ENCODE measurements at regions not wholly inside any gene's neighbourhood (a gene's known extent, or its start where the extent isn't known, plus 50 kb on each side); places are given as distances from the start of the nearest gene placed in this dataset.

DNA sequence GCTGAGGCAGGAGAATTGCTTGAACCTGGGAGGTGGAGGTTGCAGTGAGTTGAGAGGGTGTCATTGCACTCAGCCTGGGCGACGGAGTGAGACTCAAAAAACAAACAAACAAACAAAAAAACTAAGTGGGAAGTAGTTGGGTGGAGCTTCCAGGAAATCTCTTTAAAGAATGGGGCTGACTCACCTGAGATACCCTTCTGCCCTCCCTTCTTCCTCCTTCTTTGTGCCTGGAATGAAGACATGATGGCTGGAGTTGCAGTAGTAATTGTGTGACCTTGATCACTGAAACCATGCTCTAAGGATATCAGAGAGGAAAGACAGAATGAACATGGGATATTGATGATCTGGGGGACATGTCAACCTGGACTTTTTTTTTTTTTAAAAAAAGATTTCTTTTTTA is 87.6 kb upstream of the MED13L start:
- DNase-seq, result no peak
- WGBS, 4 donors, result 87 to 93% (median 90%) methylated on average over 2 of the region's 2 CpGs
- Histone ChIP-seq H3K4me1 (replicated peaks in 1 of 2) (no peaks in the 10 kb centered on the region), H3K36me3 (replicated peaks in 1 of 2) (no peaks in the 10 kb centered on the region), H3K27me3 (no peaks in the 10 kb centered on the region), H3K4me3 (no peak overlapping the region), H3K27ac (no peak overlapping the region), H3K9me3 (replicated peaks in 1 of 3) (no peaks in the 10 kb centered on the region)
- intact Hi-C loops (cut with DNase I), result no loop called here
- TF ChIP-seq, protein P1, sequence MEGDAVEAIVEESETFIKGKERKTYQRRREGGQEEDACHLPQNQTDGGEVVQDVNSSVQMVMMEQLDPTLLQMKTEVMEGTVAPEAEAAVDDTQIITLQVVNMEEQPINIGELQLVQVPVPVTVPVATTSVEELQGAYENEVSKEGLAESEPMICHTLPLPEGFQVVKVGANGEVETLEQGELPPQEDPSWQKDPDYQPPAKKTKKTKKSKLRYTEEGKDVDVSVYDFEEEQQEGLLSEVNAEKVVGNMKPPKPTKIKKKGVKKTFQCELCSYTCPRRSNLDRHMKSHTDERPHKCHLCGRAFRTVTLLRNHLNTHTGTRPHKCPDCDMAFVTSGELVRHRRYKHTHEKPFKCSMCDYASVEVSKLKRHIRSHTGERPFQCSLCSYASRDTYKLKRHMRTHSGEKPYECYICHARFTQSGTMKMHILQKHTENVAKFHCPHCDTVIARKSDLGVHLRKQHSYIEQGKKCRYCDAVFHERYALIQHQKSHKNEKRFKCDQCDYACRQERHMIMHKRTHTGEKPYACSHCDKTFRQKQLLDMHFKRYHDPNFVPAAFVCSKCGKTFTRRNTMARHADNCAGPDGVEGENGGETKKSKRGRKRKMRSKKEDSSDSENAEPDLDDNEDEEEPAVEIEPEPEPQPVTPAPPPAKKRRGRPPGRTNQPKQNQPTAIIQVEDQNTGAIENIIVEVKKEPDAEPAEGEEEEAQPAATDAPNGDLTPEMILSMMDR (IDR thresholded peaks at IDR 0.05), result no peak
- no peak for TF ChIP-seq POLR2A (IDR thresholded peaks at IDR 0.05)

DNA sequence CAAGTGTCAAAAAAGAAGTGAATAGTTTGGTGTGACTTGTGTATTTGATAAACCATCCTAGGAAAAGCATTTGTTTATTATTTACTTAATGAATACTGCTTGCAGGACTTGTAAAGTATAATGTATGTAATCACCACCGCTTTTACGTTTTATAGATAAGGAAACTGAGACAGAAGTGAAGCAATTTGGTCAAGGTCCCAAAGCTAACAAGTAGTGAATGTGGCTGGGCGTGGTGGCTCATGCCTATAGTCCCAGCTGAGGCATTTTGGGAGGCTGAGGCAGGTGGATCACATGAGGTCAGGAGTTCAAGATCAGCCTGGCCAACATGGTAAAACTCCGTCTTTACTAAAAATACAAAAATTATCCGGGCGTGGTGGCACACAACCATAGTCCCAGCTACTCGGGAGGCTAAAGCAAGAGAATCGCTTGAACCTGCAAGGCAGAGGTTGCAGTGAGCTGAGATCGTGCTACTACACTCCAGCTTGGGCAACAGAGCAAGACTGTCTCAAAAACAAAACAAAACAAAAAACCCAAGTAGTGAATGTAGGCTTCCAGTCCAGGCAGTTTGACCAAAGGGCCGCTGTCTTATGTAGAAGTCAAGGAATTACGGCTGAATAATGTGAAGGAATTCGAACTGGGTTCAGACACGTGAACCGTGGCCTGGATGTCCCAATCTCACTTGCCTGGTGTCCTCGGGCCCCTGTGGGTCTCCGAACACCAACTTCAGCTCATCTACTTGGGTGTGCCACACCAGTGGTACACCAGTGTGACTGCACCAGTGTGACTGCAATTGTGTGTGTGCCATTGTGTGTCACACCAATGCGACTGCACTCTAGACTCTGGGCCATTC is 88.3 kb upstream of the MED13L start:
- no peak overlapping the region for H3K27ac ChIP-seq
- intact Hi-C loops (cut with DNase I), result no loop called here

DNA sequence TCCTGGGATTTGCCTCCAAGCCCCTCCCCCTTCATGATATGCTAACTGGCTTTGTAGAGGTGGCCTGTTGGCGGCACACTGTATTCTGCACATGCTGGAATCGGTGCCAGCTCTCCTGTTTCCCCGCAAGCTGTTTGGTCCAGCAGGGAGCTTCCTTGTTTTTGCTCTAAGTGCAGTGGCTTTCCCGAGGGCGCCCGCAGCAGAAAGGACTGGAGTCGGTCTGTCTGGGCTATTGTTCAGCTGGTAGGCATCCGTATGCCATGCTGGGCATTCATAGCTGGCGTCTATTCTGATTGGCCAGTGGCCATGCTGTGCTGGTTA is 88.9 kb upstream of the MED13L start:
- intact Hi-C loops (cut with DNase I), result no loop called here
- Histone ChIP-seq H3K4me3 (no peak overlapping the region), H3K9me3 (replicated peaks in 1 of 3) (no peaks in the 10 kb centered on the region)

More for the DNA sequence above, 88.3 kb upstream of the MED13L start:
- H3K9me3 ChIP-seq (replicated peaks in 1 of 3), result no peaks in the 10 kb centered on the region
- WGBS, 4 donors, result 89 to 93% (median 92%) methylated on average over 15 to 17 of the region's 17 CpGs
- no peaks in the 10 kb centered on the region for H3K27me3 ChIP-seq
- TF ChIP-seq, protein P1 (IDR thresholded peaks at IDR 0.05), result no peak
- no peak for TF ChIP-seq POLR2A (IDR thresholded peaks at IDR 0.05)
- no peak for DNase-seq
- no peak overlapping the region for H3K4me3 ChIP-seq
- no peaks in the 10 kb centered on the region for H3K4me1 ChIP-seq (replicated peaks in 1 of 2)
- H3K36me3 ChIP-seq (replicated peaks in 1 of 2), result no peaks in the 10 kb centered on the region

DNA sequence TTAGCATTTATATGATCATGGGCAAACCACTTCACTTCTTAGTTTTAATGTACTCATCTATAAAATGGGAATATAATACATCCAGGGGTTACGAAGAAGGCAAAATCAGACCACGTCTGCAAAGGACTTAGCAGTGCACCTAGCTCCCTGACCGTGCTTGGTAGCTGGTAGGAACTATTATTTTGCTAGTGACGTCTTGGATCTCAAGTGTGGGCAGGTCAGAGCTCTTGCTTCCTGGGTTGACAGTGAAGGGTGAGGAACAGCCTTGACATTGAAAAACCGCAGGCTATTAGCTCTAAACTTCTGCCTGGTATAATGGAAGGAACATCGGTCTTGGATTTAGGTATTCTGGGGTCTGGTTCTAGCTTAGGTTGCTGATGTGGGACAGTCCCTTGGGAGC is 89.3 kb upstream of the MED13L start:
- DNase-seq, result no peak
- TF ChIP-seq POLR2A (IDR thresholded peaks at IDR 0.05), result no peak
- TF ChIP-seq, protein P1 (IDR thresholded peaks at IDR 0.05), result no peak
- Histone ChIP-seq H3K4me3 (no peak overlapping the region), H3K4me1 (replicated peaks in 1 of 2) (no peaks in the 10 kb centered on the region), H3K27me3 (no peaks in the 10 kb centered on the region), H3K36me3 (replicated peaks in 1 of 2) (no peaks in the 10 kb centered on the region), H3K27ac (no peak overlapping the region), H3K9me3 (replicated peaks in 1 of 3) (no peaks in the 10 kb centered on the region)
- 77 to 95% (median 89%) methylated on average over 6 of the region's 6 CpGs for WGBS, 4 donors
- intact Hi-C loops (cut with DNase I), result no loop called here

More for the DNA sequence above, 88.9 kb upstream of the MED13L start:
- Histone ChIP-seq H3K27ac (no peak overlapping the region), H3K27me3 (no peaks in the 10 kb centered on the region), H3K36me3 (replicated peaks in 1 of 2) (no peaks in the 10 kb centered on the region), H3K4me1 (replicated peaks in 1 of 2) (no peaks in the 10 kb centered on the region)
- DNase-seq, result no peak
- WGBS, 4 donors, result 77 to 88% (median 85%) methylated on average over 9 of the region's 9 CpGs
- TF ChIP-seq POLR2A (IDR thresholded peaks at IDR 0.05), result no peak
- TF ChIP-seq, protein P1 (IDR thresholded peaks at IDR 0.05), result no peak

All from adrenal gland (tissue), 9 donors.